GM12878 (cell line): ENCODE measurements at regions not wholly inside any gene's neighbourhood (a gene's known extent, or its start where the extent isn't known, plus 50 kb on each side); places are given as distances from the start of the nearest gene placed in this dataset.

ENCODE experiments used
- ATAC-seq: fragments of 200-7000 bp; cut with Tn5 transposase; 3 replicates; pipeline ENCODE4 v1.9.1; 2020; ENCODE audit warnings: mild to moderate bottlenecking, moderate library complexity
- BruUV-seq: library from RNA; stranded (reverse); fragments of 400-500 nt; replicated peaks from 2 replicates; lab custom pipeline; 2021; lab: Mats Ljungman, UMichigan
- CTCF ChIA-PET: fragments of 300-600 bp; sonication (Branson Sonifier 250); formaldehyde crosslinking; extraction: SDS; loops from one replicate; lab custom pipeline; 2021; ENCODE audit warnings: inconsistent platforms; lab: Yijun Ruan, JAX
- POLR2A ChIA-PET: fragments of 350-600 bp; formaldehyde crosslinking; extraction: SDS; loops from one replicate; lab custom pipeline; 2021; ENCODE audit warnings: inconsistent platforms; lab: Charles Lee
- RAD21 ChIA-PET: fragments of 300-600 bp; sonication (Branson Sonifier 250); formaldehyde crosslinking; loops from one replicate; lab custom pipeline; 2023; ENCODE audit warnings: antibody characterized with exemption; ENCODE audit not compliant: unreplicated experiment; lab: Charles Lee
- SMC1A ChIA-PET: fragments of 300-600 bp; sonication (Branson Sonifier 250); formaldehyde crosslinking; loops from one replicate; lab custom pipeline; 2023; ENCODE audit not compliant: unreplicated experiment, uncharacterized antibody; lab: Charles Lee
- DNase-seq: peaks from one replicate; pipeline ENCODE4 v3.0.0-alpha.2; 2011; ENCODE audit warnings: low read depth, low spot score
- FAIRE-seq: peaks from 3 replicates; lab custom pipeline; 2011; peaks lifted over from hg19 to GRCh38; lab: Jason Lieb, UNC
- H2AFZ ChIP-seq: 2 replicates; pipeline ENCODE4 v1.6.0; 2011; ENCODE audit warnings: low read depth, low read length, control low read depth; ENCODE audit not compliant: control insufficient read depth
- H3K27ac ChIP-seq: 2 replicates; pipeline ENCODE4 v1.5.1; 2011; ENCODE audit warnings: control low read depth; ENCODE audit not compliant: control insufficient read depth, insufficient read depth
- H3K27me3 ChIP-seq, 2 experiments: replicated peaks in 1 of 2; 2 replicates each; pipeline versions ENCODE4 v1.6.0 to v1.6.1; 2011; ENCODE audit warnings: low read length in 1 of 2; ENCODE audit not compliant: control insufficient read depth in 2 of 2, insufficient read depth in 2 of 2
- H3K36me3 ChIP-seq, 2 experiments: 2 replicates each; pipeline ENCODE4 v1.5.1; 2011; ENCODE audit warnings: low read length in 1 of 2; ENCODE audit not compliant: control insufficient read depth in 2 of 2, insufficient read depth in 2 of 2
- H3K4me1 ChIP-seq: 2 replicates; pipeline ENCODE4 v1.6.1; 2011; ENCODE audit warnings: mild to moderate bottlenecking, low read length, moderate library complexity, mixed read lengths; ENCODE audit not compliant: control insufficient read depth, insufficient read depth
- H3K4me2 ChIP-seq: 2 replicates; pipeline ENCODE4 v1.6.0; 2011; ENCODE audit warnings: control low read depth; ENCODE audit not compliant: control insufficient read depth, insufficient read depth
- H3K4me3 ChIP-seq: fragments of 200-600 bp; sonication (generic); 2 replicates; pipeline ENCODE4 v1.5.1; 2016
- H3K79me2 ChIP-seq: 2 replicates; pipeline ENCODE4 v1.6.0; 2011; ENCODE audit warnings: low read length; ENCODE audit not compliant: control insufficient read depth, insufficient read depth
- H3K9ac ChIP-seq: 2 replicates; pipeline ENCODE4 v1.8.0; 2011; ENCODE audit warnings: low read length, control low read depth, mixed read lengths; ENCODE audit not compliant: control insufficient read depth, insufficient read depth
- H3K9me3 ChIP-seq: replicated peaks from 3 replicates; pipeline ENCODE4 v1.5.1; 2011; ENCODE audit warnings: mild to moderate bottlenecking, low read length; ENCODE audit not compliant: control insufficient read depth, insufficient read depth
- H4K20me1 ChIP-seq: 2 replicates; pipeline ENCODE4 v1.6.0; 2011; ENCODE audit not compliant: control insufficient read depth, insufficient read depth
- CBFB ChIP-seq: IDR thresholded peaks from 2 replicates; pipeline ENCODE4 v1.6.1; 2016; ENCODE audit warnings: antibody characterized with exemption, low read depth
- CHD2 ChIP-seq: IDR thresholded peaks from 2 replicates; pipeline ENCODE4 v1.6.1; 2011; ENCODE audit warnings: low read depth, low read length, improper control_type of control experiment, borderline replicate concordance
- ELK1 ChIP-seq: IDR thresholded peaks from 2 replicates; pipeline ENCODE4 v1.6.1; 2012; ENCODE audit warnings: low read depth, low read length, improper control_type of control experiment
- EZH2 ChIP-seq: IDR thresholded peaks from 2 replicates; pipeline ENCODE4 v1.6.1; 2012; ENCODE audit warnings: low read depth, mild to moderate bottlenecking, control low read depth, inconsistent platforms, low read length, borderline replicate concordance; ENCODE audit not compliant: control insufficient read depth
- GABPA ChIP-seq: IDR thresholded peaks from 2 replicates; pipeline ENCODE4 v1.6.1; 2014; ENCODE audit warnings: antibody characterized with exemption, low read depth, mild to moderate bottlenecking, inconsistent platforms
- GATAD2B ChIP-seq: fragments of 450-650 bp; conservative IDR thresholded peaks from 2 replicates; pipeline ENCODE4 v1.6.1; 2017; ENCODE audit warnings: low read depth, mild to moderate bottlenecking, moderate library complexity
- MTA3 ChIP-seq: IDR thresholded peaks from 2 replicates; pipeline ENCODE4 v1.6.1; 2012; ENCODE audit warnings: low read length, inconsistent platforms, borderline replicate concordance
- NR2C1 ChIP-seq: fragments of 450-650 bp; IDR thresholded peaks from 2 replicates; pipeline ENCODE4 v1.6.1; 2017; ENCODE audit warnings: antibody characterized with exemption, mild to moderate bottlenecking, moderate library complexity
- RAD51 ChIP-seq: fragments of 450-650 bp; IDR thresholded peaks from 2 replicates; pipeline ENCODE4 v1.6.1; 2016; ENCODE audit warnings: moderate library complexity, mild to moderate bottlenecking, inconsistent platforms
- RCOR1 ChIP-seq: conservative IDR thresholded peaks from 2 replicates; pipeline ENCODE4 v1.6.1; 2012; ENCODE audit warnings: low read depth, low read length, improper control_type of control experiment
- RFX5 ChIP-seq: IDR thresholded peaks from 2 replicates; pipeline ENCODE4 v1.6.1; 2011; ENCODE audit warnings: low read depth, low read length, improper control_type of control experiment
- ZNF622 ChIP-seq: fragments of 450-650 bp; IDR thresholded peaks from 2 replicates; pipeline ENCODE4 v1.6.1; 2017; ENCODE audit warnings: mild to moderate bottlenecking, inconsistent platforms
- in situ Hi-C: fragments of 300-500 bp; cut with MboI; formaldehyde crosslinking; loops from 9 replicates; pipeline ENCODE4 v1.14.3; 2018; ENCODE audit warnings: mixed read lengths
- intact Hi-C: fragments of 100-400 bp; cut with micrococcal nuclease; formaldehyde crosslinking; loops from one replicate; pipeline ENCODE4 v1.14.2; 2022; ENCODE audit not compliant: unreplicated experiment

GRCh38 chr3:152089528-152089927 is 179.2 kb upstream of the MBNL1 start:
- DNase-seq: no peak
- FAIRE-seq: no peak
- H3K4me1 ChIP-seq: no peaks in the 10 kb centered on the region
- ChIA-PET RAD21 (interaction anchor here (0.9 kb wide), 1 partner anchor 18 kb away, joined by 4 read pairs; no protein-coding TSS in a partner anchor), POLR2A (no interaction called here), CTCF (interaction anchor here (2.4 kb wide), 1 partner anchor 16 kb away, joined by 7 read pairs; no protein-coding TSS in a partner anchor), SMC1A (interaction anchor here (0.6 to 1.2 kb wide), 2 partner anchors 15 to 433 kb away, joined by 3 read pairs; no protein-coding TSS in a partner anchor)
- no peaks in the 10 kb centered on the region for H3K9me3 ChIP-seq
- TF ChIP-seq NR2C1 (no peak), CHD2 (no peak), EZH2 (no peak), RFX5 (no peak), RCOR1 (no peak), MTA3 (no peak), RAD51 (no peak), ZNF622 (no peak), GABPA (no peak), CBFB (no peak), ELK1 (no peak), GATAD2B (no peak)
- ATAC-seq: no peak
- no peaks in the 10 kb centered on the region for H3K36me3 ChIP-seq
- no peak overlapping the region for H3K9ac ChIP-seq
- BruUV-seq: no TSS peak
- no peak overlapping the region for H3K27ac ChIP-seq
- no peak overlapping the region for H2AFZ ChIP-seq
- no peak overlapping the region for H3K4me2 ChIP-seq
- H4K20me1 ChIP-seq: no peaks in the 10 kb centered on the region
- no peaks in the 10 kb centered on the region for H3K79me2 ChIP-seq
- H3K27me3 ChIP-seq: no peaks in the 10 kb centered on the region
- intact Hi-C loops (no loop called here), in situ Hi-C loops (no loop called here)
- no peak overlapping the region for H3K4me3 ChIP-seq
